GM12874 (cell line): ENCODE measurements at regions not wholly inside any gene's neighbourhood (a gene's known extent, or its start where the extent isn't known, plus 50 kb on each side); places are given as distances from the start of the nearest gene placed in this dataset.

Experiments used
- CTCF ChIP-seq: IDR thresholded peaks from 2 replicates; pipeline ENCODE4 v1.5.1; 2011; ENCODE audit warnings: low read depth, mild to moderate bottlenecking, control low read depth, low read length, moderate library complexity; ENCODE audit not compliant: insufficient read depth

DNA sequence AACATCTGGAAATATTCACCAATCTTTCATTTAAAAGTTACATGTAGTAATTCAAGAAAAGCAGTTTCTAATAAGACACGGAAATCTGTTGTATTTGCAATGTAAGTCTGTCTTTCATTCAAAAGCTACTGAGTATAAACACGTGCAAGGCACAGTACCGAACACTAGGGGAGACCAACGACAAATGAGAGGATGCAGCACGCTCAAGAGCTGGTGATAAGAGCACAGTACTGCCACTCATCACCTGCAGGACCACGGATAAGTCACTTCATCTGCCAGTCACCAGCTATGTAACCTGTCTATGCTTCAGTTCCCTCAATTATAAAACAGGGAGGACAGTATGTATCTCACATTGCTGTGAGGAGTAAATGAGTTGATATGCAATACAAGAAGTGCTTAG is 67.1 kb downstream of the CLEC18A start:
- TF ChIP-seq CTCF, result peak; percentile 26; the same call in 1 of the 2 replicates
